Neural cell (in vitro differentiated cells): ENCODE measurements at regions not wholly inside any gene's neighbourhood (a gene's known extent, or its start where the extent isn't known, plus 50 kb on each side); places are given as distances from the start of the nearest gene placed in this dataset.
"Not testable (repeated sequence)": the region's sequence is repeated elsewhere in the genome, so short reads cannot be mapped to it uniquely, and the experiment has no call there.

Experiments used
- EP300 ChIP-seq: fragments of 450-650 bp; conservative IDR thresholded peaks from 2 replicates; pipeline ENCODE4 v1.6.1; 2014; ENCODE audit warnings: antibody characterized with exemption, mild to moderate bottlenecking, moderate library complexity; ENCODE audit not compliant: poor library complexity, severe bottlenecking
- EZH2 ChIP-seq: fragments of 200-600, 300-800 bp; shearing (Covaris generic), sonication (generic); IDR thresholded peaks from 2 replicates; pipeline ENCODE4 v1.6.1; 2014; ENCODE audit warnings: antibody characterized with exemption, low read length, borderline replicate concordance, mild to moderate bottlenecking; ENCODE audit not compliant: insufficient read depth, poor library complexity, severe bottlenecking
- MXI1 ChIP-seq: fragments of 450-650 bp; conservative IDR thresholded peaks from 2 replicates; pipeline ENCODE4 v1.6.1; 2014; ENCODE audit warnings: antibody characterized with exemption, mild to moderate bottlenecking; ENCODE audit not compliant: poor library complexity, severe bottlenecking
- POLR2AphosphoS5 ChIP-seq: IDR thresholded peaks from 2 replicates; pipeline ENCODE4 v1.6.1; 2012
- RAD21 ChIP-seq: fragments of 450-650 bp; conservative IDR thresholded peaks from 2 replicates; pipeline ENCODE4 v1.6.1; 2014; ENCODE audit warnings: antibody characterized with exemption, mild to moderate bottlenecking, moderate library complexity
- TAF1 ChIP-seq: IDR thresholded peaks from 2 replicates; pipeline ENCODE4 v1.6.1; 2012; ENCODE audit warnings: low read depth
- TF ChIP-seq, protein P1 (sequence below): fragments of 450-650 bp; IDR thresholded peaks from 2 replicates; pipeline ENCODE4 v1.5.1; 2014; ENCODE audit warnings: antibody characterized with exemption, mild to moderate bottlenecking, moderate library complexity; ENCODE audit not compliant: poor library complexity, severe bottlenecking
- TF ChIP-seq, protein P2 (sequence below): IDR thresholded peaks from 2 replicates; pipeline ENCODE4 v1.6.1; 2012; ENCODE audit warnings: borderline replicate concordance

DNA sequence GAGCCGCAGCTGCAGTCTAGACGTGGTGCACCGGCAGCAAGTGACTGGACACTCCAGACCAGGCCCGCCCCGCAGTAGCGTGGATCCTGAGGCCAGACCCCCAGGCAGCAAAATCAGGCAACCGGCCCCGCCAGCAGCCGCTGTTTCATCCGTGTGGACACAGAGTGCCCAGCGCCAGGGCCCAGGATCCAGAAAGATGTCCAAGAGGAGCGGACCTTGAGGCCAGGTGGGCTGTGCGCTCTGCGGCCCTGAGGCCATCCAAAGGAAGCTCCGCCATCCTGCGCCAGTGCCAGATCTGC is 916.4 kb downstream of the FOXD4L5 start:
- TF ChIP-seq, protein P1, sequence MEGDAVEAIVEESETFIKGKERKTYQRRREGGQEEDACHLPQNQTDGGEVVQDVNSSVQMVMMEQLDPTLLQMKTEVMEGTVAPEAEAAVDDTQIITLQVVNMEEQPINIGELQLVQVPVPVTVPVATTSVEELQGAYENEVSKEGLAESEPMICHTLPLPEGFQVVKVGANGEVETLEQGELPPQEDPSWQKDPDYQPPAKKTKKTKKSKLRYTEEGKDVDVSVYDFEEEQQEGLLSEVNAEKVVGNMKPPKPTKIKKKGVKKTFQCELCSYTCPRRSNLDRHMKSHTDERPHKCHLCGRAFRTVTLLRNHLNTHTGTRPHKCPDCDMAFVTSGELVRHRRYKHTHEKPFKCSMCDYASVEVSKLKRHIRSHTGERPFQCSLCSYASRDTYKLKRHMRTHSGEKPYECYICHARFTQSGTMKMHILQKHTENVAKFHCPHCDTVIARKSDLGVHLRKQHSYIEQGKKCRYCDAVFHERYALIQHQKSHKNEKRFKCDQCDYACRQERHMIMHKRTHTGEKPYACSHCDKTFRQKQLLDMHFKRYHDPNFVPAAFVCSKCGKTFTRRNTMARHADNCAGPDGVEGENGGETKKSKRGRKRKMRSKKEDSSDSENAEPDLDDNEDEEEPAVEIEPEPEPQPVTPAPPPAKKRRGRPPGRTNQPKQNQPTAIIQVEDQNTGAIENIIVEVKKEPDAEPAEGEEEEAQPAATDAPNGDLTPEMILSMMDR, result not testable (repeated sequence)
- TF ChIP-seq EZH2, POLR2AphosphoS5, EP300, MXI1, RAD21, TAF1: not testable (repeated sequence)
- TF ChIP-seq, protein P2, sequence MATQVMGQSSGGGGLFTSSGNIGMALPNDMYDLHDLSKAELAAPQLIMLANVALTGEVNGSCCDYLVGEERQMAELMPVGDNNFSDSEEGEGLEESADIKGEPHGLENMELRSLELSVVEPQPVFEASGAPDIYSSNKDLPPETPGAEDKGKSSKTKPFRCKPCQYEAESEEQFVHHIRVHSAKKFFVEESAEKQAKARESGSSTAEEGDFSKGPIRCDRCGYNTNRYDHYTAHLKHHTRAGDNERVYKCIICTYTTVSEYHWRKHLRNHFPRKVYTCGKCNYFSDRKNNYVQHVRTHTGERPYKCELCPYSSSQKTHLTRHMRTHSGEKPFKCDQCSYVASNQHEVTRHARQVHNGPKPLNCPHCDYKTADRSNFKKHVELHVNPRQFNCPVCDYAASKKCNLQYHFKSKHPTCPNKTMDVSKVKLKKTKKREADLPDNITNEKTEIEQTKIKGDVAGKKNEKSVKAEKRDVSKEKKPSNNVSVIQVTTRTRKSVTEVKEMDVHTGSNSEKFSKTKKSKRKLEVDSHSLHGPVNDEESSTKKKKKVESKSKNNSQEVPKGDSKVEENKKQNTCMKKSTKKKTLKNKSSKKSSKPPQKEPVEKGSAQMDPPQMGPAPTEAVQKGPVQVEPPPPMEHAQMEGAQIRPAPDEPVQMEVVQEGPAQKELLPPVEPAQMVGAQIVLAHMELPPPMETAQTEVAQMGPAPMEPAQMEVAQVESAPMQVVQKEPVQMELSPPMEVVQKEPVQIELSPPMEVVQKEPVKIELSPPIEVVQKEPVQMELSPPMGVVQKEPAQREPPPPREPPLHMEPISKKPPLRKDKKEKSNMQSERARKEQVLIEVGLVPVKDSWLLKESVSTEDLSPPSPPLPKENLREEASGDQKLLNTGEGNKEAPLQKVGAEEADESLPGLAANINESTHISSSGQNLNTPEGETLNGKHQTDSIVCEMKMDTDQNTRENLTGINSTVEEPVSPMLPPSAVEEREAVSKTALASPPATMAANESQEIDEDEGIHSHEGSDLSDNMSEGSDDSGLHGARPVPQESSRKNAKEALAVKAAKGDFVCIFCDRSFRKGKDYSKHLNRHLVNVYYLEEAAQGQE, result not testable (repeated sequence)
